Caco-2 (cell line): ENCODE measurements at regions not wholly inside any gene's neighbourhood (a gene's known extent, or its start where the extent isn't known, plus 50 kb on each side); places are given as distances from the start of the nearest gene placed in this dataset.

Experiments
- BruUV-seq: library from RNA; stranded (reverse); fragments of 400-500 nt; replicated peaks from 2 replicates; lab custom pipeline; 2021; lab: Mats Ljungman, UMichigan
- CTCF ChIA-PET: fragments of 300-600 bp; sonication (Branson Sonifier 250); formaldehyde crosslinking; loops from one replicate; lab custom pipeline; 2022; ENCODE audit warnings: antibody characterized with exemption; lab: Charles Lee
- POLR2A ChIA-PET: fragments of 300-600 bp; sonication (Branson Sonifier 250); formaldehyde crosslinking; loops from one replicate; lab custom pipeline; 2022; ENCODE audit warnings: antibody characterized with exemption; lab: Charles Lee
- DNase-seq, 2 experiments: peaks; one replicate each; pipeline versions ENCODE4 v3.0.0 to v3.0.0-alpha.2; 2020 to 2022
- H3K27me3 ChIP-seq: replicated peaks from 2 replicates; pipeline ENCODE4 v1.6.0; 2011; ENCODE audit warnings: low read length; ENCODE audit not compliant: control insufficient read depth, insufficient read depth
- H3K36me3 ChIP-seq: 2 replicates; pipeline ENCODE4 v1.5.1; 2011; ENCODE audit warnings: low read length; ENCODE audit not compliant: control insufficient read depth, insufficient read depth
- H3K4me1 ChIP-seq: fragments of 250-450 bp; sonication (Bioruptor Pico); 2 replicates; pipeline ENCODE4 v1.5.1; 2020; ENCODE audit warnings: mild to moderate bottlenecking
- H3K4me3 ChIP-seq: 2 replicates; pipeline ENCODE4 v1.5.1; 2011; ENCODE audit warnings: low read depth, mild to moderate bottlenecking, control low read depth, low read length
- H3K9me3 ChIP-seq: fragments of 250-450 bp; sonication (Bioruptor Pico); 2 replicates; pipeline ENCODE4 v1.5.1; 2020; ENCODE audit warnings: mild to moderate bottlenecking, moderate library complexity
- H3K27ac Mint-ChIP-seq: one replicate; pipeline ENCODE4 v1.8.0; 2022; ENCODE audit warnings: mixed read lengths; ENCODE audit not compliant: unreplicated experiment
- H3K27me3 Mint-ChIP-seq: one replicate; pipeline ENCODE4 v1.8.0; 2022; ENCODE audit warnings: mixed read lengths; ENCODE audit not compliant: insufficient read depth, unreplicated experiment
- H3K36me3 Mint-ChIP-seq: one replicate; pipeline ENCODE4 v1.8.0; 2022; ENCODE audit warnings: mild to moderate bottlenecking, mixed read lengths; ENCODE audit not compliant: insufficient read depth, unreplicated experiment
- H3K4me1 Mint-ChIP-seq: one replicate; pipeline ENCODE4 v1.8.0; 2022; ENCODE audit warnings: low read depth, mixed read lengths; ENCODE audit not compliant: unreplicated experiment
- H3K4me3 Mint-ChIP-seq: one replicate; pipeline ENCODE4 v1.8.0; 2022; ENCODE audit warnings: mild to moderate bottlenecking, moderate library complexity, mixed read lengths; ENCODE audit not compliant: unreplicated experiment
- H3K9me3 Mint-ChIP-seq: one replicate; pipeline ENCODE4 v1.8.0; 2022; ENCODE audit warnings: mixed read lengths; ENCODE audit not compliant: unreplicated experiment
- intact Hi-C: fragments of 100-400 bp; cut with micrococcal nuclease; formaldehyde crosslinking; loops from one replicate; pipeline ENCODE4 v1.10.0; 2022; ENCODE audit not compliant: unreplicated experiment
- TF ChIP-seq, protein P1 (sequence below), 2 experiments: fragments of 200-600 bp in 1 of 2; IDR thresholded peaks; 1 replicate in 1 of 2; 2 replicates in 1 of 2; pipeline versions ENCODE4 v1.5.1 to v1.8.0; 2011 to 2022; ENCODE audit warnings: antibody characterized with exemption in 1 of 2, control low read depth in 1 of 2, inconsistent platforms in 1 of 2, low read depth in 1 of 2, low read length in 1 of 2, mild to moderate bottlenecking in 1 of 2, moderate library complexity in 1 of 2; ENCODE audit not compliant: insufficient read depth in 1 of 2, severe bottlenecking in 1 of 2, unreplicated experiment in 1 of 2

GRCh38 chr13:106042996-106043581, 492.4 kb downstream of the EFNB2 start:
- no peak for DNase-seq
- no TSS peak for BruUV-seq
- Mint-ChIP-seq H3K36me3 (no peaks in the 10 kb centered on the region), H3K9me3 (no peaks in the 10 kb centered on the region), H3K4me1 (no peaks in the 10 kb centered on the region), H3K27ac (no peak overlapping the region), H3K4me3 (no peak overlapping the region), H3K27me3 (no peaks in the 10 kb centered on the region)
- H3K27me3 ChIP-seq = no peaks in the 10 kb centered on the region
- no peaks in the 10 kb centered on the region for H3K9me3 ChIP-seq
- H3K36me3 ChIP-seq = no peaks in the 10 kb centered on the region
- TF ChIP-seq, protein P1, sequence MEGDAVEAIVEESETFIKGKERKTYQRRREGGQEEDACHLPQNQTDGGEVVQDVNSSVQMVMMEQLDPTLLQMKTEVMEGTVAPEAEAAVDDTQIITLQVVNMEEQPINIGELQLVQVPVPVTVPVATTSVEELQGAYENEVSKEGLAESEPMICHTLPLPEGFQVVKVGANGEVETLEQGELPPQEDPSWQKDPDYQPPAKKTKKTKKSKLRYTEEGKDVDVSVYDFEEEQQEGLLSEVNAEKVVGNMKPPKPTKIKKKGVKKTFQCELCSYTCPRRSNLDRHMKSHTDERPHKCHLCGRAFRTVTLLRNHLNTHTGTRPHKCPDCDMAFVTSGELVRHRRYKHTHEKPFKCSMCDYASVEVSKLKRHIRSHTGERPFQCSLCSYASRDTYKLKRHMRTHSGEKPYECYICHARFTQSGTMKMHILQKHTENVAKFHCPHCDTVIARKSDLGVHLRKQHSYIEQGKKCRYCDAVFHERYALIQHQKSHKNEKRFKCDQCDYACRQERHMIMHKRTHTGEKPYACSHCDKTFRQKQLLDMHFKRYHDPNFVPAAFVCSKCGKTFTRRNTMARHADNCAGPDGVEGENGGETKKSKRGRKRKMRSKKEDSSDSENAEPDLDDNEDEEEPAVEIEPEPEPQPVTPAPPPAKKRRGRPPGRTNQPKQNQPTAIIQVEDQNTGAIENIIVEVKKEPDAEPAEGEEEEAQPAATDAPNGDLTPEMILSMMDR (IDR thresholded peaks at IDR 0.05; ENCODE audit: insufficient read depth in 1 of 2, low read depth in 1 of 2, low read length in 1 of 2, severe bottlenecking in 1 of 2, unreplicated experiment in 1 of 2) = no peak
- H3K4me1 ChIP-seq = no peaks in the 10 kb centered on the region
- intact Hi-C loops = no loop called here
- no peak overlapping the region for H3K4me3 ChIP-seq
- ChIA-PET CTCF (no interaction called here), POLR2A (no interaction called here)

DNA sequence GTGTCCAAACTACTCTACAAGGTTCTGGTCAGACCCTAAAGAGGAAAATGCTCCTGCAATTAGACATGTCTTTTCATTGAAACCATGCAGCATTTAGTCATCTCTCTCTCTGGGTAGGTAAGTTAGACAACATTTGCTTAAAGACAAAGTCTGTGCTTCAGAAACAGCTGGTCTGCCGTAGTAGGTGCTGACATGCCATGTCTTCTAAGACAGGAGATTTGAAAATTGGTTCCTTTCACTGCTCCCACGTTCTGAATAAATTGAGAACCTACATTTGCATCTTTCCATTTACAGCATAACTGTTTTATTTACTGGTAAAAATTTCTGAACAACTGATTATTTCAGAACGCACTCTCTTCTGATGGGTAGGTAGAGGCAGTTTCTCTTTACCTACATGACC, 494.0 kb downstream of the EFNB2 start:
- POLR2A ChIA-PET = no interaction called here
- no peak overlapping the region for H3K4me3 Mint-ChIP-seq
- no peaks in the 10 kb centered on the region for H3K9me3 ChIP-seq
- H3K36me3 ChIP-seq = no peaks in the 10 kb centered on the region
- BruUV-seq = no TSS peak
- no peaks in the 10 kb centered on the region for H3K9me3 Mint-ChIP-seq
- H3K4me3 ChIP-seq = no peak overlapping the region
- intact Hi-C loops = no loop called here
- no peak overlapping the region for H3K27ac Mint-ChIP-seq
- TF ChIP-seq, protein P1 (IDR thresholded peaks at IDR 0.05; ENCODE audit: insufficient read depth in 1 of 2, low read depth in 1 of 2, low read length in 1 of 2, severe bottlenecking in 1 of 2, unreplicated experiment in 1 of 2) = no peak
- H3K4me1 ChIP-seq = no peaks in the 10 kb centered on the region
- no peaks in the 10 kb centered on the region for H3K4me1 Mint-ChIP-seq
- H3K27me3 Mint-ChIP-seq = no peaks in the 10 kb centered on the region
- CTCF ChIA-PET = no interaction called here
- DNase-seq = no peak
- H3K27me3 ChIP-seq = no peaks in the 10 kb centered on the region
- no peaks in the 10 kb centered on the region for H3K36me3 Mint-ChIP-seq

- POLR2A ChIA-PET = no interaction called here
Measured at GRCh38 chr13:106038752-106039151, 496.7 kb downstream of the EFNB2 start.

More at GRCh38 chr13:106038752-106039151, 496.7 kb downstream of the EFNB2 start:
- no peaks in the 10 kb centered on the region for H3K27me3 ChIP-seq
- DNase-seq = no peak
- no peaks in the 10 kb centered on the region for H3K9me3 ChIP-seq
- TF ChIP-seq, protein P1 (IDR thresholded peaks at IDR 0.05; ENCODE audit: insufficient read depth in 1 of 2, low read depth in 1 of 2, low read length in 1 of 2, severe bottlenecking in 1 of 2, unreplicated experiment in 1 of 2) = no peak
- Mint-ChIP-seq H3K36me3 (no peaks in the 10 kb centered on the region), H3K4me3 (no peak overlapping the region), H3K27ac (no peak overlapping the region), H3K4me1 (no peaks in the 10 kb centered on the region), H3K27me3 (no peaks in the 10 kb centered on the region), H3K9me3 (no peaks in the 10 kb centered on the region)
- no peaks in the 10 kb centered on the region for H3K36me3 ChIP-seq
- no peak overlapping the region for H3K4me3 ChIP-seq
- CTCF ChIA-PET = no interaction called here
- intact Hi-C loops = no loop called here
- BruUV-seq = no TSS peak
- no peaks in the 10 kb centered on the region for H3K4me1 ChIP-seq
